ENCODE measurements at regions not wholly inside any gene's neighbourhood (a gene's known extent, or its start where the extent isn't known, plus 50 kb on each side); places are given as distances from the start of the nearest gene placed in this dataset.

DNA sequence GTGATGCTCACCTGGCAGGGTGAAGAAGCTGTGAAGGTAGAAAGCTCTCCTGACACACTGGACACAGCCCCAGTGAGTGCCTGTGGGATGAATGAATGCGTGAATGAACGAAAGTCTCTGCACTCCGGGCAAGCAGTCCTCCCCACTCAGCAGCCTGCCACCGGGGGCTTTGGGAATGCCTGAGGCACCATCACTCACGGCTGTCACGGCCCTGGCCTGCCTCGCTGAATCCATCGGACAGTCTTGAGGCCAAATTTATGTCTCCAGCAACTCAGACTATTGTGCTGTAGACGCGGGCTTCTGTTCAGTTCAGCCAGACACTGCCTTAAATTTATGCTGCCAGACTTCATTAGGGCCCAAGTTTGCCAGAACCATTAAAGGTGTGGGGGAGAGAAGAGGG is 62.9 kb upstream of the TEX51 start:
- TF ChIP-seq, protein P1, sequence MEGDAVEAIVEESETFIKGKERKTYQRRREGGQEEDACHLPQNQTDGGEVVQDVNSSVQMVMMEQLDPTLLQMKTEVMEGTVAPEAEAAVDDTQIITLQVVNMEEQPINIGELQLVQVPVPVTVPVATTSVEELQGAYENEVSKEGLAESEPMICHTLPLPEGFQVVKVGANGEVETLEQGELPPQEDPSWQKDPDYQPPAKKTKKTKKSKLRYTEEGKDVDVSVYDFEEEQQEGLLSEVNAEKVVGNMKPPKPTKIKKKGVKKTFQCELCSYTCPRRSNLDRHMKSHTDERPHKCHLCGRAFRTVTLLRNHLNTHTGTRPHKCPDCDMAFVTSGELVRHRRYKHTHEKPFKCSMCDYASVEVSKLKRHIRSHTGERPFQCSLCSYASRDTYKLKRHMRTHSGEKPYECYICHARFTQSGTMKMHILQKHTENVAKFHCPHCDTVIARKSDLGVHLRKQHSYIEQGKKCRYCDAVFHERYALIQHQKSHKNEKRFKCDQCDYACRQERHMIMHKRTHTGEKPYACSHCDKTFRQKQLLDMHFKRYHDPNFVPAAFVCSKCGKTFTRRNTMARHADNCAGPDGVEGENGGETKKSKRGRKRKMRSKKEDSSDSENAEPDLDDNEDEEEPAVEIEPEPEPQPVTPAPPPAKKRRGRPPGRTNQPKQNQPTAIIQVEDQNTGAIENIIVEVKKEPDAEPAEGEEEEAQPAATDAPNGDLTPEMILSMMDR (IDR thresholded peaks at IDR 0.05; ENCODE audit: insufficient read depth, low read length) = no peak
- TF ChIP-seq GABPA (IDR thresholded peaks at IDR 0.05; ENCODE audit: low read depth) (no peak), POLR2AphosphoS5 (IDR thresholded peaks at IDR 0.05; ENCODE audit: low read depth) (no peak), SPI1 (IDR thresholded peaks at IDR 0.05; ENCODE audit: borderline replicate concordance, low read depth) (no peak)
- TF ChIP-seq, protein P2, sequence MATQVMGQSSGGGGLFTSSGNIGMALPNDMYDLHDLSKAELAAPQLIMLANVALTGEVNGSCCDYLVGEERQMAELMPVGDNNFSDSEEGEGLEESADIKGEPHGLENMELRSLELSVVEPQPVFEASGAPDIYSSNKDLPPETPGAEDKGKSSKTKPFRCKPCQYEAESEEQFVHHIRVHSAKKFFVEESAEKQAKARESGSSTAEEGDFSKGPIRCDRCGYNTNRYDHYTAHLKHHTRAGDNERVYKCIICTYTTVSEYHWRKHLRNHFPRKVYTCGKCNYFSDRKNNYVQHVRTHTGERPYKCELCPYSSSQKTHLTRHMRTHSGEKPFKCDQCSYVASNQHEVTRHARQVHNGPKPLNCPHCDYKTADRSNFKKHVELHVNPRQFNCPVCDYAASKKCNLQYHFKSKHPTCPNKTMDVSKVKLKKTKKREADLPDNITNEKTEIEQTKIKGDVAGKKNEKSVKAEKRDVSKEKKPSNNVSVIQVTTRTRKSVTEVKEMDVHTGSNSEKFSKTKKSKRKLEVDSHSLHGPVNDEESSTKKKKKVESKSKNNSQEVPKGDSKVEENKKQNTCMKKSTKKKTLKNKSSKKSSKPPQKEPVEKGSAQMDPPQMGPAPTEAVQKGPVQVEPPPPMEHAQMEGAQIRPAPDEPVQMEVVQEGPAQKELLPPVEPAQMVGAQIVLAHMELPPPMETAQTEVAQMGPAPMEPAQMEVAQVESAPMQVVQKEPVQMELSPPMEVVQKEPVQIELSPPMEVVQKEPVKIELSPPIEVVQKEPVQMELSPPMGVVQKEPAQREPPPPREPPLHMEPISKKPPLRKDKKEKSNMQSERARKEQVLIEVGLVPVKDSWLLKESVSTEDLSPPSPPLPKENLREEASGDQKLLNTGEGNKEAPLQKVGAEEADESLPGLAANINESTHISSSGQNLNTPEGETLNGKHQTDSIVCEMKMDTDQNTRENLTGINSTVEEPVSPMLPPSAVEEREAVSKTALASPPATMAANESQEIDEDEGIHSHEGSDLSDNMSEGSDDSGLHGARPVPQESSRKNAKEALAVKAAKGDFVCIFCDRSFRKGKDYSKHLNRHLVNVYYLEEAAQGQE (IDR thresholded peaks at IDR 0.05; ENCODE audit: insufficient replicate concordance, low read depth) = no peak
- no peak overlapping the region for H3K4me3 ChIP-seq (replicated peaks; ENCODE audit: insufficient read depth, low read length)
- no peak overlapping the region for H3K27ac ChIP-seq (replicated peaks)
- H3K27me3 ChIP-seq (ENCODE audit: insufficient read depth, poor library complexity, severe bottlenecking) = no peaks in the 10 kb centered on the region
- DNase-seq (ENCODE audit: low read depth in 1 of 2, low spot score in 1 of 2) = no peak

DNA sequence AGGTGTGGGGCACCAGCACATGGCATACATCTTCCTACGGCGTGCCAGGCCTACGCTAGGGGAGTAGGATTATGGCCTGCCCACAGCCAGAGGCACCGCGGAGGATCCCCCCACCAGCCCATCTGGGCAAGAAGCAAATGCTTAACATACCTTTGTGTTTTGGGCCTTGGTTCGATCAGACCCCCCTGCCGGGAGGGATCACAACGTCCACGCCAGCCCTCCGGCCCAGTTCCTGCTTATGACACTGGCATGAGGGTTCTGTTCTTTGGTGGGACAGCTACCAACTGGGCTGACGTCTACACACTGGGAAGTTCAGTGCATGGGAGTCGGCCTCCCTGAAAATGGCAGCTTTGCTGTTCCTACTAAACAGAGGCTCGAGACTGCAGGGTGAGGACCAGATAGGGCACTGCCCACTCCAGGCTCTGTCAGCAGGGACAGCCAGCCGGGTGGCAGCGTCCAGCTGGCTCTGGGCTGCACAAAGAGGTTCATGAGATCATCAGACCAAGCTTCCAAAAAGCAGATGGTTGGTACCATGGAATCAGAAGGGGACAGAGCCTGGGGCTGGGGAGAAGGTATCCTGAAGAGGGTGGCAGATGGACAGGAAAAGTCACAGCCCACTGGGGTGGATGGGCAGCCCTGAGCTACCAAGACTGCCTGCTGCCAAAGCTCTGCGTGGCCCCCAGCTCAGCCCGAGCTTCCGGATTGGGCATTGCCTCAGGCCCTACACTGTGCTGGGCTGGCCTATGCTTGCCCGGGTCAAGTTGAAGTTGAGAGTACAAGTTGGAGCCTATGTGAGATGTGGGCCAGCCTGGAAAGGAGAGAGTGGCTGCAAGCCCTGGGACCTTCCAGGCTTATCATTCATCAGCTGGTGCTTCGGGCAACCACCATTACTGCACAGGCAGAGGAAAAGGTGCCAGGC is 61.7 kb upstream of the TEX51 start:
- no peak for TF ChIP-seq SPI1 (IDR thresholded peaks at IDR 0.05; ENCODE audit: borderline replicate concordance, low read depth)
- TF ChIP-seq, protein P1 (IDR thresholded peaks at IDR 0.05; ENCODE audit: insufficient read depth, low read length) = no peak
- no peak for TF ChIP-seq GABPA (IDR thresholded peaks at IDR 0.05; ENCODE audit: low read depth)
- TF ChIP-seq POLR2AphosphoS5 (IDR thresholded peaks at IDR 0.05; ENCODE audit: low read depth) = no peak
- TF ChIP-seq, protein P2 (IDR thresholded peaks at IDR 0.05; ENCODE audit: insufficient replicate concordance, low read depth) = no peak
- Histone ChIP-seq H3K27ac (replicated peaks) (no peak overlapping the region), H3K4me3 (replicated peaks; ENCODE audit: insufficient read depth, low read length) (no peak overlapping the region), H3K27me3 (ENCODE audit: insufficient read depth, poor library complexity, severe bottlenecking) (no peaks in the 10 kb centered on the region)
- no peak for DNase-seq (ENCODE audit: low read depth in 1 of 2, low spot score in 1 of 2)

DNA sequence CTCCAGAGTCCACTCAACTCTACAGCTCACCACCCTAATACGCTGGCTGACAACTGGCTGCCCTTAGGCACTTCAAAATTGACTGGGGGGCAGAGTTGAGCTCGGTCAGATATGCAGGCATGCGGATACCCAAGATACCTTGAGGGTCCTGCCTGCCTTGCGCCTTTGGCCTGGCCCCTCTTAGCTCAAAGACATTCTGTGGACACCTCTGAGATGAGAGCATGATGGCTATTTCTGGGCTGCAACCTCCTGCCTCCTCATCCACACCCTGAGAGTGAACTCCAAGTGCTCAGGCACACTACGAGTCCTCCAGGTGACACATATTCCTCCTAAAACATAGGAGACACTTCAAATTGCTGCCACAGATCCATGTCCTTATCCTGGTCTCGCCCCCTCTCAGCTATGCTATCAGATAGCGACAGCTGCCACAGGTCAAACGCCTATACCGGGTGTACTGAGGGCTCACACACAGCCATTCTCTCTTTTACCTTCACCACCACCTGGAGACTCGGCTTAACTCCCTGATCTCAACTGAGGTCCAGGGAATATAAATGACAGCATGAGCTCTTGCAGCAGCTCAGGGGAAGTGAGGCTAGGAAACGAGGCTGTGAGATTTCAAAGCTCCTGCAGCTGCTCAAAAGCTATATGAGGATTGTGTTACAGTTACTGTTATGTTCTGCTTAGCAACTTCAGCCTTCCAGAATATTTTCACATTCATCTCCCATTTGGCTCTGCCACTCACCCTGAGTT is 60.5 kb upstream of the TEX51 start:
- H3K27me3 ChIP-seq (ENCODE audit: insufficient read depth, poor library complexity, severe bottlenecking) = no peaks in the 10 kb centered on the region
- no peak for DNase-seq (ENCODE audit: low read depth in 1 of 2, low spot score in 1 of 2)
- TF ChIP-seq POLR2AphosphoS5 (IDR thresholded peaks at IDR 0.05; ENCODE audit: low read depth) (no peak), SPI1 (IDR thresholded peaks at IDR 0.05; ENCODE audit: borderline replicate concordance, low read depth) (no peak), GABPA (IDR thresholded peaks at IDR 0.05; ENCODE audit: low read depth) (no peak)
- TF ChIP-seq, protein P2 (IDR thresholded peaks at IDR 0.05; ENCODE audit: insufficient replicate concordance, low read depth) = no peak
- TF ChIP-seq, protein P1 (IDR thresholded peaks at IDR 0.05; ENCODE audit: insufficient read depth, low read length) = no peak

More for the DNA sequence above, 60.5 kb upstream of the TEX51 start:
- Histone ChIP-seq H3K4me3 (replicated peaks; ENCODE audit: insufficient read depth, low read length) (no peak overlapping the region), H3K27ac (replicated peaks) (no peak overlapping the region)
